CD8-positive, alpha-beta memory T cell (primary cell): ENCODE measurements at regions not wholly inside any gene's neighbourhood (a gene's known extent, or its start where the extent isn't known, plus 50 kb on each side); places are given as distances from the start of the nearest gene placed in this dataset.
"Not testable (repeated sequence)": the region's sequence is repeated elsewhere in the genome, so short reads cannot be mapped to it uniquely, and the experiment has no call there.

ENCODE experiments used
- CTCF ChIA-PET: fragments of 350-600 bp; sonication (Branson Sonifier 250); formaldehyde crosslinking; loops from one replicate; lab custom pipeline; 2021; ENCODE audit warnings: antibody characterized with exemption; lab: Charles Lee
- POLR2A ChIA-PET: fragments of 350-600 bp; sonication (Branson Sonifier 250); formaldehyde crosslinking; loops from one replicate; lab custom pipeline; 2021; ENCODE audit warnings: antibody characterized with exemption; lab: Charles Lee
- DNase-seq, 5 donors: peaks; one replicate each; pipeline versions ENCODE4 v3.0.0 to v3.0.0-alpha.2; 2020 to 2022; ENCODE audit warnings: mixed read lengths in 1 of 5
- H3K27ac ChIP-seq: one replicate; pipeline ENCODE4 v1.7.0; 2013; ENCODE audit warnings: low read depth, mild to moderate bottlenecking, low read length, moderate library complexity
- H3K27me3 ChIP-seq: 2 replicates; pipeline ENCODE4 v1.7.0; 2013; ENCODE audit warnings: low read length, mild to moderate bottlenecking; ENCODE audit not compliant: insufficient read depth, poor library complexity, severe bottlenecking
- H3K36me3 ChIP-seq: 2 replicates; pipeline ENCODE4 v1.7.0; 2013; ENCODE audit warnings: mild to moderate bottlenecking, low read length, moderate library complexity; ENCODE audit not compliant: insufficient read depth
- H3K4me1 ChIP-seq: 2 replicates; pipeline ENCODE4 v1.7.0; 2013; ENCODE audit warnings: mild to moderate bottlenecking, low read length, moderate library complexity; ENCODE audit not compliant: insufficient read depth
- H3K4me3 ChIP-seq: 2 replicates; pipeline ENCODE4 v1.7.0; 2013; ENCODE audit warnings: mild to moderate bottlenecking, low read length
- H3K9me3 ChIP-seq: 2 replicates; pipeline ENCODE4 v1.7.0; 2013; ENCODE audit warnings: mild to moderate bottlenecking, low read length
- H3K27ac Mint-ChIP-seq, 8 donors: one replicate each; pipeline ENCODE4 v1.8.0; 2020 to 2021; ENCODE audit warnings: mixed read lengths in 8 of 8, mild to moderate bottlenecking in 6 of 8, inconsistent platforms in 3 of 8, moderate library complexity in 3 of 8
- H3K27me3 Mint-ChIP-seq, 2 donors: one replicate each; pipeline ENCODE4 v1.8.0; 2020 to 2021; ENCODE audit warnings: mixed read lengths in 2 of 2, mild to moderate bottlenecking in 1 of 2, moderate library complexity in 1 of 2
- H3K36me3 Mint-ChIP-seq, 3 donors: one replicate each; pipeline ENCODE4 v1.8.0; 2020 to 2021; ENCODE audit warnings: mixed read lengths in 3 of 3, inconsistent platforms in 1 of 3, mild to moderate bottlenecking in 1 of 3
- H3K4me1 Mint-ChIP-seq, 3 donors: one replicate each; pipeline ENCODE4 v1.8.0; 2020 to 2021; ENCODE audit warnings: mixed read lengths in 3 of 3, inconsistent platforms in 1 of 3, mild to moderate bottlenecking in 1 of 3
- H3K4me3 Mint-ChIP-seq, 7 donors: one replicate each; pipeline ENCODE4 v1.8.0; 2020 to 2021; ENCODE audit warnings: mixed read lengths in 7 of 7, mild to moderate bottlenecking in 6 of 7, moderate library complexity in 4 of 7, inconsistent platforms in 2 of 7
- H3K9me3 Mint-ChIP-seq, 5 donors: one replicate each; pipeline ENCODE4 v1.8.0; 2020 to 2022; ENCODE audit warnings: mixed read lengths in 5 of 5, mild to moderate bottlenecking in 3 of 5, moderate library complexity in 2 of 5, inconsistent platforms in 1 of 5

- Mint-ChIP-seq H3K36me3 (no peaks in the 10 kb centered on the region), H3K4me3 (no peak overlapping the region), H3K27ac (no peak overlapping the region), H3K4me1 (no peaks in the 10 kb centered on the region), H3K27me3 (no peaks in the 10 kb centered on the region), H3K9me3 (peaks cover 7 to 27% (median 21%) of the 10 kb centered on the region in 5 donors)
- H3K27me3 ChIP-seq, result no peaks in the 10 kb centered on the region
- no peaks in the 10 kb centered on the region for H3K9me3 ChIP-seq
- no peak for DNase-seq
- no peak overlapping the region for H3K27ac ChIP-seq
- CTCF ChIA-PET, result no interaction called here
- POLR2A ChIA-PET, result no interaction called here
- no peaks in the 10 kb centered on the region for H3K4me1 ChIP-seq
- H3K36me3 ChIP-seq, result no peaks in the 10 kb centered on the region
- no peak overlapping the region for H3K4me3 ChIP-seq
Observed at GRCh38 chr5:98541641-98542040, 231.8 kb upstream of the RGMB start.

GRCh38 chr5:98543490-98543889 lies 230.0 kb upstream of the RGMB start:
- no peaks in the 10 kb centered on the region for H3K36me3 ChIP-seq
- Mint-ChIP-seq H3K4me1 (no peaks in the 10 kb centered on the region), H3K27me3 (no peaks in the 10 kb centered on the region), H3K27ac (no peak overlapping the region), H3K36me3 (no peaks in the 10 kb centered on the region), H3K4me3 (no peak overlapping the region), H3K9me3 (peaks cover 7 to 27% (median 18%) of the 10 kb centered on the region in 5 donors)
- H3K27me3 ChIP-seq, result no peaks in the 10 kb centered on the region
- no peaks in the 10 kb centered on the region for H3K9me3 ChIP-seq
- ChIA-PET POLR2A (no interaction called here), CTCF (no interaction called here)
- no peak overlapping the region for H3K4me3 ChIP-seq
- no peak for DNase-seq
- H3K4me1 ChIP-seq, result no peaks in the 10 kb centered on the region
- H3K27ac ChIP-seq, result no peak overlapping the region

GRCh38 chr5:98546924-98547323 lies 226.5 kb upstream of the RGMB start:
- H3K36me3 ChIP-seq, result not testable (repeated sequence)

GRCh38 chr5:98556712-98557111 lies 216.8 kb upstream of the RGMB start:
- no peak overlapping the region for H3K27ac Mint-ChIP-seq
- no peak overlapping the region for H3K4me3 Mint-ChIP-seq
- ChIA-PET CTCF (no interaction called here), POLR2A (no interaction called here)
- Histone ChIP-seq H3K9me3 (no peaks in the 10 kb centered on the region), H3K4me1 (no peaks in the 10 kb centered on the region), H3K36me3 (no peaks in the 10 kb centered on the region), H3K4me3 (no peak overlapping the region), H3K27me3 (no peaks in the 10 kb centered on the region), H3K27ac (no peak overlapping the region)
- no peak for DNase-seq
- H3K27me3 Mint-ChIP-seq, result no peaks in the 10 kb centered on the region
- H3K36me3 Mint-ChIP-seq, result no peaks in the 10 kb centered on the region
- H3K9me3 Mint-ChIP-seq, result peaks cover 0 to 8% (median 1%) of the 10 kb centered on the region in 5 donors
- H3K4me1 Mint-ChIP-seq, result no peaks in the 10 kb centered on the region

More at GRCh38 chr5:98546924-98547323, 226.5 kb upstream of the RGMB start:
- H3K27me3 ChIP-seq, H3K27ac ChIP-seq, H3K9me3 ChIP-seq, H3K27ac Mint-ChIP-seq, H3K4me1 ChIP-seq, H3K36me3 Mint-ChIP-seq, H3K27me3 Mint-ChIP-seq, POLR2A ChIA-PET, H3K4me1 Mint-ChIP-seq, H3K4me3 Mint-ChIP-seq, H3K4me3 ChIP-seq, DNase-seq, CTCF ChIA-PET: not testable (repeated sequence)
- peaks cover 0 to 13% (median 7%) of the 10 kb centered on the region in 5 donors for H3K9me3 Mint-ChIP-seq

- Histone ChIP-seq H3K4me3 (no peak overlapping the region), H3K9me3 (no peaks in the 10 kb centered on the region), H3K36me3 (no peaks in the 10 kb centered on the region), H3K27me3 (no peaks in the 10 kb centered on the region), H3K27ac (no peak overlapping the region), H3K4me1 (no peaks in the 10 kb centered on the region)
- H3K36me3 Mint-ChIP-seq, result no peaks in the 10 kb centered on the region
- H3K27ac Mint-ChIP-seq, result no peak overlapping the region
- POLR2A ChIA-PET, result no interaction called here
- H3K27me3 Mint-ChIP-seq, result peaks cover 0 to 1% of the 10 kb centered on the region in 2 donors
- peaks cover 0 to 8% (median 0%) of the 10 kb centered on the region in 5 donors for H3K9me3 Mint-ChIP-seq
- CTCF ChIA-PET, result no interaction called here
- DNase-seq, result no peak
- no peaks in the 10 kb centered on the region for H3K4me1 Mint-ChIP-seq
- H3K4me3 Mint-ChIP-seq, result no peak overlapping the region
Observed at GRCh38 chr5:98557916-98558315, 215.5 kb upstream of the RGMB start.

- peaks cover 0 to 2% (median 0%) of the 10 kb centered on the region in 5 donors for H3K9me3 Mint-ChIP-seq
Observed at GRCh38 chr5:98563885-98564653, 209.4 kb upstream of the RGMB start.

GRCh38 chr5:98564836-98565235 lies 208.6 kb upstream of the RGMB start:
- Histone ChIP-seq H3K27ac (no peak overlapping the region), H3K9me3 (no peaks in the 10 kb centered on the region), H3K36me3 (no peaks in the 10 kb centered on the region), H3K4me1 (no peaks in the 10 kb centered on the region), H3K4me3 (no peak overlapping the region), H3K27me3 (no peaks in the 10 kb centered on the region)
- Mint-ChIP-seq H3K4me3 (no peak overlapping the region), H3K27me3 (peaks cover 0 to 1% of the 10 kb centered on the region in 2 donors), H3K4me1 (no peaks in the 10 kb centered on the region), H3K36me3 (no peaks in the 10 kb centered on the region), H3K9me3 (peaks cover 0 to 2% (median 0%) of the 10 kb centered on the region in 5 donors), H3K27ac (no peak overlapping the region)
- ChIA-PET POLR2A (no interaction called here), CTCF (no interaction called here)
- DNase-seq, result no peak

More at GRCh38 chr5:98563885-98564653, 209.4 kb upstream of the RGMB start:
- Mint-ChIP-seq H3K27ac (no peak overlapping the region), H3K4me3 (no peak overlapping the region), H3K4me1 (no peaks in the 10 kb centered on the region), H3K27me3 (peaks cover 0 to 1% of the 10 kb centered on the region in 2 donors), H3K36me3 (no peaks in the 10 kb centered on the region)
- CTCF ChIA-PET, result no interaction called here
- H3K4me1 ChIP-seq, result no peaks in the 10 kb centered on the region
- no peak for DNase-seq
- POLR2A ChIA-PET, result no interaction called here
- no peaks in the 10 kb centered on the region for H3K36me3 ChIP-seq
- no peaks in the 10 kb centered on the region for H3K27me3 ChIP-seq
- H3K9me3 ChIP-seq, result no peaks in the 10 kb centered on the region
- H3K27ac ChIP-seq, result no peak overlapping the region
- no peak overlapping the region for H3K4me3 ChIP-seq

- DNase-seq, result no peak
- Mint-ChIP-seq H3K4me1 (no peaks in the 10 kb centered on the region), H3K36me3 (no peaks in the 10 kb centered on the region), H3K27ac (no peak overlapping the region), H3K9me3 (peaks cover 0 to 2% (median 0%) of the 10 kb centered on the region in 5 donors), H3K27me3 (no peaks in the 10 kb centered on the region), H3K4me3 (no peak overlapping the region)
- ChIA-PET CTCF (no interaction called here), POLR2A (no interaction called here)
- Histone ChIP-seq H3K27ac (no peak overlapping the region), H3K27me3 (no peaks in the 10 kb centered on the region), H3K9me3 (no peaks in the 10 kb centered on the region), H3K4me3 (no peak overlapping the region), H3K4me1 (no peaks in the 10 kb centered on the region), H3K36me3 (no peaks in the 10 kb centered on the region)
Observed at GRCh38 chr5:98568336-98568735, 205.1 kb upstream of the RGMB start.
